ENCODE measurements at regions not wholly inside any gene's neighbourhood (a gene's known extent, or its start where the extent isn't known, plus 50 kb on each side); places are given as distances from the start of the nearest gene placed in this dataset.

DNA sequence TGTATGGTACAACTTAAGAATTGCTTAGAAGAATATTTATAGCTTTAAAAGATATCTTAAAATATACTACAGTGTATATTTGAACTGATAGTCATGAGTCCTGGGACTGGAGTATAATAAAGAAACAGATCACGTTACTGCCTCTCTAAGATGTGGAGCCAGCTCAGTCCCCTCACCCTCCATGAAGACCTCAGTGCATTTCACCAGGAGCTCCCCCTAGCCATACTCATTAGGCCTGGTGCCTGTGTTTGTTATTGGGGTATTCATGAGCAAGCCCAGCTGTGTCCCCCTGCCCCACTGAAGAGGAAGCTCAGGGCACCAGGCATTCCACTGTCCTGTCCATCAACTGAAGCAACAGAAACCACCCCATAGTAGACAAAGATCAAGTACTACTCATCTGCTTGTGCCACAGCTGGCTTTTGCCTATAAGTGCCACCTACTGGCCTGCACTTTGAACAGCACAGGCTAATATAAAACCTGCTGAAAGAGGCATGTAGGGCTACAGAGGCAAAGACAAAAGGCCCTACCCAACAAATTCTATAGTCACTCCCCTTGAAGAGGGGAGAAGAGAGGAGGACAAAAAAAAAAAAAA, 850.2 kb upstream of the NUDT12 start:
- no peak overlapping the region for H3K27ac ChIP-seq
- TF ChIP-seq POLR2AphosphoS5 (IDR thresholded peaks at IDR 0.05) (no peak), POLR2A (IDR thresholded peaks at IDR 0.05) (no peak), EP300 (IDR thresholded peaks at IDR 0.05) (no peak)
- TF ChIP-seq, protein P1, sequence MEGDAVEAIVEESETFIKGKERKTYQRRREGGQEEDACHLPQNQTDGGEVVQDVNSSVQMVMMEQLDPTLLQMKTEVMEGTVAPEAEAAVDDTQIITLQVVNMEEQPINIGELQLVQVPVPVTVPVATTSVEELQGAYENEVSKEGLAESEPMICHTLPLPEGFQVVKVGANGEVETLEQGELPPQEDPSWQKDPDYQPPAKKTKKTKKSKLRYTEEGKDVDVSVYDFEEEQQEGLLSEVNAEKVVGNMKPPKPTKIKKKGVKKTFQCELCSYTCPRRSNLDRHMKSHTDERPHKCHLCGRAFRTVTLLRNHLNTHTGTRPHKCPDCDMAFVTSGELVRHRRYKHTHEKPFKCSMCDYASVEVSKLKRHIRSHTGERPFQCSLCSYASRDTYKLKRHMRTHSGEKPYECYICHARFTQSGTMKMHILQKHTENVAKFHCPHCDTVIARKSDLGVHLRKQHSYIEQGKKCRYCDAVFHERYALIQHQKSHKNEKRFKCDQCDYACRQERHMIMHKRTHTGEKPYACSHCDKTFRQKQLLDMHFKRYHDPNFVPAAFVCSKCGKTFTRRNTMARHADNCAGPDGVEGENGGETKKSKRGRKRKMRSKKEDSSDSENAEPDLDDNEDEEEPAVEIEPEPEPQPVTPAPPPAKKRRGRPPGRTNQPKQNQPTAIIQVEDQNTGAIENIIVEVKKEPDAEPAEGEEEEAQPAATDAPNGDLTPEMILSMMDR (IDR thresholded peaks at IDR 0.05), result no peak
- 82 to 84% methylated on average over 1 of the region's 1 CpG for WGBS, 2 donors
- no peaks in the 10 kb centered on the region for H3K4me1 ChIP-seq
- H3K27me3 ChIP-seq, result no peaks in the 10 kb centered on the region
- H3K9me3 ChIP-seq, result no peaks in the 10 kb centered on the region
- no peak for DNase-seq
- no peaks in the 10 kb centered on the region for H3K36me3 ChIP-seq
- no peak overlapping the region for H3K4me3 ChIP-seq
- intact Hi-C loops (cut with DNase I), result no loop called here

DNA sequence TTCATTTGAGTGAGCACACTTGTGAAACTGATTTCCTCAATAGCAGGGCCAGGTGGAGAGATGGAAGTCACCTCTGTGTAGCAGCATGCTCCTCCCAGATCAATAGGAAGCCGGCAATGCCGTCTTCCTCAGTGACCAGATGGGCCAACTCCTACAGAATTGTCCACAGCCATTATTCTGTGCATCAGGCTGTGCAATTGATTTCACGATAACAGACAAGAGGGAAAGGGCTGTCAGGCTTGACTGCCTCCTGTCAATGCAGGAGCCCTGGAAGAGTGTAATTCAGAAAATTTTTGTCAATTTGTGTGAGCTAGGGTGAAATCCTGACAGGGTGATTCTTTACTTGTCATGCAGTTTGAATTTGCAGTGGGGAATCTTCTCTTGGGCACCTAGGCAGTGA, 838.4 kb upstream of the NUDT12 start:
- intact Hi-C loops (cut with DNase I), result no loop called here
- Histone ChIP-seq H3K36me3 (no peaks in the 10 kb centered on the region), H3K4me1 (no peaks in the 10 kb centered on the region), H3K9me3 (no peaks in the 10 kb centered on the region), H3K27ac (no peak overlapping the region), H3K4me3 (no peak overlapping the region), H3K27me3 (no peaks in the 10 kb centered on the region)
- TF ChIP-seq EP300 (IDR thresholded peaks at IDR 0.05), result no peak
- TF ChIP-seq POLR2AphosphoS5 (IDR thresholded peaks at IDR 0.05), result no peak
- TF ChIP-seq POLR2A (IDR thresholded peaks at IDR 0.05), result no peak
- DNase-seq, result no peak
- WGBS, 2 donors, result 92 to 93% methylated on average over 3 of the region's 3 CpGs

- Histone ChIP-seq H3K9me3 (no peaks in the 10 kb centered on the region), H3K27me3 (no peaks in the 10 kb centered on the region), H3K4me3 (no peak overlapping the region), H3K4me1 (no peaks in the 10 kb centered on the region), H3K36me3 (no peaks in the 10 kb centered on the region), H3K27ac (no peak overlapping the region)
- intact Hi-C loops (cut with DNase I), result no loop called here
- TF ChIP-seq, protein P1 (IDR thresholded peaks at IDR 0.05), result no peak
- TF ChIP-seq EP300 (IDR thresholded peaks at IDR 0.05) (no peak), POLR2AphosphoS5 (IDR thresholded peaks at IDR 0.05) (no peak), POLR2A (IDR thresholded peaks at IDR 0.05) (no peak)
- WGBS, 2 donors, result 68 to 84% methylated on average over 3 of the region's 3 CpGs
- DNase-seq, result no peak
Measured at GRCh38 chr5:104385906-104386305, 823.3 kb upstream of the NUDT12 start.

DNA sequence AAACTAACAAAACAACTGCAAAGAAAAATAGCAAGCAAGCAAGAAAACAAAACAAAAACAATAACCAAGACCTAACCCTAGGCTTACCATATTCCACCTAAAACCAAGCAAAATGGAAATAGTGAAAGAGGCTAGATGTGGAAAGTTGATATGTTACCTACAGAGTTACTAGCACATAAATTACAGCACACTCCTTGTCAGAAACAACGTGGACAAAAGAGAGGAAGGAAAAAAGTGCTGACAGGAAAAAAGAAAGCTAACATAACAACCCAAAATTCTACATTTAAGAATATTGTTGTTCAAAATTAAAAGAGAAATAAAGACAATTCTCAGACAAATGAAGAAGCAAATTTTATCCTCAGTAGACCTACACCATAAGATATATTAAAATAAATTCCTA, 812.8 kb upstream of the NUDT12 start:
- H3K27ac ChIP-seq, result no peak overlapping the region
- intact Hi-C loops (cut with DNase I), result no loop called here
- no peaks in the 10 kb centered on the region for H3K36me3 ChIP-seq
- no peaks in the 10 kb centered on the region for H3K27me3 ChIP-seq
- WGBS, 2 donors, result 23 to 30% methylated on average over 1 of the region's 1 CpG
- H3K9me3 ChIP-seq, result no peaks in the 10 kb centered on the region
- H3K4me1 ChIP-seq, result no peaks in the 10 kb centered on the region
- H3K4me3 ChIP-seq, result no peak overlapping the region
- TF ChIP-seq POLR2AphosphoS5 (IDR thresholded peaks at IDR 0.05), result no peak
- TF ChIP-seq POLR2A (IDR thresholded peaks at IDR 0.05), result no peak
- TF ChIP-seq, protein P1 (IDR thresholded peaks at IDR 0.05), result no peak
- no peak for TF ChIP-seq EP300 (IDR thresholded peaks at IDR 0.05)
- no peak for DNase-seq

DNA sequence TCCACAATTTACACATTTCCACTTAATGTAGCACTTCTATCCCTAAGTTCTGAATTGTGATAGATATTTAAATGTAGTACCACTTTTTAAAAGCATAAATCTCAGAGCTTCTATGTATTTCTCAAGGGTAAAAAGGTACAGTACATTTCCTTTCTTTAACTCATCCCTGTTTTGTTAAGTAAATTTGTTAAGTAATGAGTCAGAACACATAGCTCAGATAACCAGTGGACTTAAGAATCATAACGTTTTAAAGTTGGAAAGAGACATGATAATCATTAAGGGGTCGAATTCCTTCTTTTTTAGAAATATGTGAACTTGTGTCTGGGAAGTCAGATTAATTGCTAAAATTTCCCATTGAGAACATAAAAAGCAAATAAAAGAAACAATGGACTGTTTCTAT, 810.2 kb upstream of the NUDT12 start:
- no peaks in the 10 kb centered on the region for H3K9me3 ChIP-seq
- TF ChIP-seq EP300 (IDR thresholded peaks at IDR 0.05) (no peak), POLR2AphosphoS5 (IDR thresholded peaks at IDR 0.05) (no peak), POLR2A (IDR thresholded peaks at IDR 0.05) (no peak)
- TF ChIP-seq, protein P1 (IDR thresholded peaks at IDR 0.05), result no peak
- no peak overlapping the region for H3K27ac ChIP-seq
- H3K36me3 ChIP-seq, result no peaks in the 10 kb centered on the region
- H3K27me3 ChIP-seq, result no peaks in the 10 kb centered on the region
- DNase-seq, result no peak
- 55 to 62% methylated on average over 2 of the region's 2 CpGs for WGBS, 2 donors
- no peaks in the 10 kb centered on the region for H3K4me1 ChIP-seq
- intact Hi-C loops (cut with DNase I), result no loop called here
- H3K4me3 ChIP-seq, result no peak overlapping the region

Measured in sigmoid colon (tissue), 6 donors.